ENCODE measurements at regions not wholly inside any gene's neighbourhood (a gene's known extent, or its start where the extent isn't known, plus 50 kb on each side); places are given as distances from the start of the nearest gene placed in this dataset.

- POLR2A ChIA-PET: no interaction called here
- no peak overlapping the region for H3K27ac ChIP-seq (ENCODE audit: extremely low read depth, low read depth, low read length)
- CTCF ChIA-PET: no interaction called here
- no peak overlapping the region for H3K4me3 ChIP-seq (ENCODE audit: low read depth, low read length)
- no peaks in the 10 kb centered on the region for H3K36me3 ChIP-seq (ENCODE audit: control insufficient read depth in 2 of 2, insufficient read depth in 1 of 2, low read length in 2 of 2)
- no peaks in the 10 kb centered on the region for H3K9me3 ChIP-seq (ENCODE audit: control insufficient read depth, insufficient read depth, low read depth, low read length)
- TF ChIP-seq ZNF707 (tag by site-specific recombination; IDR thresholded peaks at IDR 0.05) (no peak), ZSCAN23 (tag by site-specific recombination; IDR thresholded peaks at IDR 0.05) (no peak), ZNF16 (tag by site-specific recombination; IDR thresholded peaks at IDR 0.05; ENCODE audit: low read depth) (no peak), ZBTB6 (tag by site-specific recombination; IDR thresholded peaks at IDR 0.05) (no peak), ZSCAN5A (tag by site-specific recombination; IDR thresholded peaks at IDR 0.05) (no peak), ZNF621 (tag by site-specific recombination; IDR thresholded peaks at IDR 0.05) (no peak), ZNF600 (tag by site-specific recombination; IDR thresholded peaks at IDR 0.05) (no peak), ZNF768 (tag by site-specific recombination; IDR thresholded peaks at IDR 0.05) (no peak), ZNF560 (tag by site-specific recombination; IDR thresholded peaks at IDR 0.05; ENCODE audit: borderline replicate concordance) (no peak)
- 0 out of 2 replicates have a peak, but pooled peaks cover 2% of the 10 kb centered on the region for H3K4me1 ChIP-seq (ENCODE audit: control insufficient read depth, insufficient read depth, low read length)
Observed at GRCh38 chr13:34700155-34700554, 241.9 kb upstream of the NBEA start.

GRCh38 chr13:34701919-34702318 is 240.2 kb upstream of the NBEA start:
- Histone ChIP-seq H3K4me1 (ENCODE audit: control insufficient read depth, insufficient read depth, low read length) (0 out of 2 replicates have a peak, but pooled peaks cover 2% of the 10 kb centered on the region), H3K27ac (ENCODE audit: extremely low read depth, low read depth, low read length) (no peak overlapping the region), H3K36me3 (ENCODE audit: control insufficient read depth in 2 of 2, insufficient read depth in 1 of 2, low read length in 2 of 2) (no peaks in the 10 kb centered on the region), H3K9me3 (ENCODE audit: control insufficient read depth, insufficient read depth, low read depth, low read length) (no peaks in the 10 kb centered on the region), H3K4me3 (ENCODE audit: low read depth, low read length) (no peak overlapping the region)
- ChIA-PET CTCF (no interaction called here), POLR2A (no interaction called here)
- TF ChIP-seq MZF1 (tag by site-specific recombination; IDR thresholded peaks at IDR 0.05; ENCODE audit: borderline replicate concordance): no peak
- TF ChIP-seq ZFP41 (tag by site-specific recombination; IDR thresholded peaks at IDR 0.05; ENCODE audit: borderline replicate concordance): no peak
- no peak for TF ChIP-seq KLF10 (tag by site-specific recombination; IDR thresholded peaks at IDR 0.05)
- TF ChIP-seq ZNF292 (tag by site-specific recombination; IDR thresholded peaks at IDR 0.05; ENCODE audit: borderline replicate concordance, low read depth): no peak
- TF ChIP-seq ZBTB11 (tag by site-specific recombination; conservative IDR thresholded peaks at IDR 0.05; ENCODE audit: low read depth): no peak
- TF ChIP-seq PATZ1 (tag by site-specific recombination; IDR thresholded peaks at IDR 0.05): no peak
- TF ChIP-seq ZNF785 (tag by site-specific recombination; IDR thresholded peaks at IDR 0.05): no peak
- TF ChIP-seq ZNF580 (tag by site-specific recombination; IDR thresholded peaks at IDR 0.05): no peak
- no peak for TF ChIP-seq ZNF518A (tag by site-specific recombination; conservative IDR thresholded peaks at IDR 0.05; ENCODE audit: low read depth)
- TF ChIP-seq ZNF148 (tag by site-specific recombination; IDR thresholded peaks at IDR 0.05; ENCODE audit: borderline replicate concordance): no peak
